ENCODE measurements at regions not wholly inside any gene's neighbourhood (a gene's known extent, or its start where the extent isn't known, plus 50 kb on each side); places are given as distances from the start of the nearest gene placed in this dataset.

- H3K27me3 Mint-ChIP-seq (ENCODE audit: low read depth) = no peaks in the 10 kb centered on the region
- no peak overlapping the region for H3K4me3 Mint-ChIP-seq
- no peaks in the 10 kb centered on the region for H3K36me3 Mint-ChIP-seq (ENCODE audit: low read depth)
- H3K9me3 Mint-ChIP-seq = no peaks in the 10 kb centered on the region
- no peaks in the 10 kb centered on the region for H3K4me1 Mint-ChIP-seq
- TF ChIP-seq CTCF (IDR thresholded peaks at IDR 0.05; ENCODE audit: unreplicated experiment in 3 of 3) = no peak
- no peak overlapping the region for H3K27ac Mint-ChIP-seq
These were observed 502.3 kb downstream of the TXNL1 start for GRCh38 chr18:56136105-56136504.

GRCh38 chr18:56130481-56130880, 507.9 kb downstream of the TXNL1 start:
- Mint-ChIP-seq H3K4me1 (no peaks in the 10 kb centered on the region), H3K36me3 (ENCODE audit: low read depth) (no peaks in the 10 kb centered on the region), H3K9me3 (no peaks in the 10 kb centered on the region), H3K4me3 (no peak overlapping the region), H3K27ac (no peak overlapping the region), H3K27me3 (ENCODE audit: low read depth) (no peaks in the 10 kb centered on the region)
- no peak for TF ChIP-seq CTCF (IDR thresholded peaks at IDR 0.05; ENCODE audit: unreplicated experiment in 3 of 3)

GRCh38 chr18:56128153-56128791, 510.1 kb downstream of the TXNL1 start:
- Mint-ChIP-seq H3K9me3 (no peaks in the 10 kb centered on the region), H3K27me3 (ENCODE audit: low read depth) (no peaks in the 10 kb centered on the region), H3K4me3 (no peak overlapping the region), H3K4me1 (no peaks in the 10 kb centered on the region), H3K27ac (no peak overlapping the region), H3K36me3 (ENCODE audit: low read depth) (no peaks in the 10 kb centered on the region)
- TF ChIP-seq CTCF (IDR thresholded peaks at IDR 0.05; ENCODE audit: unreplicated experiment in 3 of 3) = no peak

- no peak for TF ChIP-seq CTCF (IDR thresholded peaks at IDR 0.05; ENCODE audit: unreplicated experiment in 3 of 3)
- Mint-ChIP-seq H3K27me3 (ENCODE audit: low read depth) (no peaks in the 10 kb centered on the region), H3K36me3 (ENCODE audit: low read depth) (no peaks in the 10 kb centered on the region), H3K9me3 (no peaks in the 10 kb centered on the region), H3K27ac (no peak overlapping the region), H3K4me3 (no peak overlapping the region), H3K4me1 (no peaks in the 10 kb centered on the region)
These were observed 510.9 kb downstream of the TXNL1 start for GRCh38 chr18:56127322-56128099.

- Mint-ChIP-seq H3K36me3 (ENCODE audit: low read depth) (no peaks in the 10 kb centered on the region), H3K4me1 (no peaks in the 10 kb centered on the region), H3K9me3 (no peaks in the 10 kb centered on the region), H3K27me3 (ENCODE audit: low read depth) (no peaks in the 10 kb centered on the region), H3K4me3 (no peak overlapping the region), H3K27ac (no peak overlapping the region)
- TF ChIP-seq CTCF (IDR thresholded peaks at IDR 0.05; ENCODE audit: unreplicated experiment in 3 of 3) = no peak
These were observed 514.2 kb downstream of the TXNL1 start for GRCh38 chr18:56124186-56124585.

- Mint-ChIP-seq H3K4me3 (no peak overlapping the region), H3K27me3 (ENCODE audit: low read depth) (peaks cover 3% of the 10 kb centered on the region), H3K9me3 (no peaks in the 10 kb centered on the region), H3K4me1 (no peaks in the 10 kb centered on the region), H3K27ac (no peak overlapping the region), H3K36me3 (ENCODE audit: low read depth) (no peaks in the 10 kb centered on the region)
- TF ChIP-seq CTCF (IDR thresholded peaks at IDR 0.05; ENCODE audit: unreplicated experiment in 3 of 3) = no peak
These were observed 516.7 kb downstream of the TXNL1 start for GRCh38 chr18:56121669-56122068.

All from nephron (organoid).